ENCODE measurements at regions not wholly inside any gene's neighbourhood (a gene's known extent, or its start where the extent isn't known, plus 50 kb on each side); places are given as distances from the start of the nearest gene placed in this dataset.
"Not testable (repeated sequence)": the region's sequence is repeated elsewhere in the genome, so short reads cannot be mapped to it uniquely, and the experiment has no call there.

DNA sequence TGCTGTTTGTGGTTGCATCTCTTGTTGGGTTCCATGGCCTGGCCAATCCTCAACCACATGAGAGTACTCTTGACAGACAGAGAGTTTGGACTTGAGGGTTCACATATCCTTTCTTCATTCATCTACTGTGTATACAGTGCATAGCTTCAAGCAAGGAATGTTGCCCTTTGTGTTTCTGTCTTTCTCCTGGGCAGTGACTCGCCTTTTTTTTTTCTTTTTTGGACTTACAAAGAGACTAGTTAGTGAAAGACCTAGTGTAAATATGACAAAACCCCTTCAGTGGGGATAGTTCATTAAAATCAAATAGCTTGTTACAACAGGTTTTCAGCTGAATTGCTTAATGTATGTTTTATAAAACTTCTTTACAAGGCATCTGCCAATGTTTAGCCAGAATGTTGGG is 290.2 kb downstream of the FGFR2 start:
- DNase-seq = no peak

DNA sequence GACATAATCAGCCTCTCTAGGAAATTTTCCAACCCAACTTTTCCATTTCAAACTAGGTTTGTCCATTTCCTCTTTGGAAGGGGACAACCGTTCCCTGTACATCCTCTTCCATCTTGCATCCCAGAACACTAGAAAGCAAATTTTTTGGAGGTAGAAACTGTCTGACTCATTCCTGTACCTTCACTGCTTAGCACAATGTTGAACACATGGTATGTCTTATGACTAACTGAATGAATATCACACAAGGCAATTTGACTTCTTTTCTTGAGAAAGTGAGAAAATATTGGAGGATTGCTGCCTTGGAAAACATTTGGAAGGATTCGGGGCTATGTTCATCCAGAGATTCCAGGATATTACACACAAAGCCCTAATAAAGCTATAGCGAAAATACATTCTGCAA is 289.1 kb downstream of the FGFR2 start:
- no peak for DNase-seq

DNA sequence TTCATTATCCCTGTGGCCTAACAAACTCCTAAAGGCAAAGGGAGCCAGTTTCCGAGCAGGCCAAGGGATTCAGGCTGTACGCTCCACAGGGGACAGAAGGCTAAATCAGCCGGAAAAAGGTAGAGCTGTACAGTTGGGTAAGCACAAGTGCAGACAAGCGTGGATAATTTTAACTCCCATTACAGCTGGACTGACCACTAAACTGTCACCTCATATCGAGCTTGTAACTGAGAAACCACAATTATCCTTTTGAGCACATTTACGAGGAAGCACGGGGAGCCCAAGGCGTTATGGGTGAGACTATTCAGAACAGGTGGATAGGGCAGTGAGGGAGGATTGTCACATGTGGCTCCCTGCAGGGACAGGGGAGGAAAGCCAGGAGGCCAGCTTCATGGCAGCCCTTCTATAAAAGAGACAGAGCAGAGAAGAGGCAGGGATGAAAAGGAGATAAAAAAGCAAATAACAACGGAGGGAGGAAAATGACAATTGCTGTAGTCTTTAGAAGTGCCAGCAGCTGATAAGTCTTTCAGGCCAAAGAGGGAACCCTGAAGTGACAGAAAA is 288.0 kb downstream of the FGFR2 start:
- DNase-seq = peak; percentile 22 to 80

DNA sequence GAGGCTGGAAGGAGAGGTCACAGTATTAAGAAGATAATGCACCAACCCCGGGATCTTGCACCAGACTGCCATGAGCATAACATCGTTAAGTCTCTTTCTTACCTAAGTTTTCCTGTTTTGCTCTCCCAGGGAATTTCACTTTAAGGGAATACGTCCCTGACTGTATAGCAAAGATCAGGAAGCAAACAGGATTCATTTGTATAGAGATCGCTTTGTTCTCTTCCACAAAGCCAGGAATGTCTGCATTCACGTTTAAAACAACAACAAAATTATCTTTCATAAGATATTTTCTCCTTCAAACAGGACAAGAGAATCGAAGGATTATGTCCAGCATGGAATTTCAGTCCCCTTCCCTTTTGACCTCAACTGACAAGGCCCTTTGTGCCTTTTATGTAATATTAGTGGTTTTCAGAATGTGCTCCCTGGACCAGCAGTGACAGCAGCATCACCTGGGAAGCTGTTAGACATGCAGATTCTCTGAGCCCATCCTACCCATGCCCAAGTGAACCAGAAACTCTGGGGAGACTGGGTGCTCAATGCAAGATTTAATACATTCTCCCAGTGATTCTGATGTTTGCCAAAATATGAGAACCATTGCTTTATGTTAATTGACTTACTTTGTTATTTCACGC is 286.3 kb downstream of the FGFR2 start:
- DNase-seq = no peak

DNA sequence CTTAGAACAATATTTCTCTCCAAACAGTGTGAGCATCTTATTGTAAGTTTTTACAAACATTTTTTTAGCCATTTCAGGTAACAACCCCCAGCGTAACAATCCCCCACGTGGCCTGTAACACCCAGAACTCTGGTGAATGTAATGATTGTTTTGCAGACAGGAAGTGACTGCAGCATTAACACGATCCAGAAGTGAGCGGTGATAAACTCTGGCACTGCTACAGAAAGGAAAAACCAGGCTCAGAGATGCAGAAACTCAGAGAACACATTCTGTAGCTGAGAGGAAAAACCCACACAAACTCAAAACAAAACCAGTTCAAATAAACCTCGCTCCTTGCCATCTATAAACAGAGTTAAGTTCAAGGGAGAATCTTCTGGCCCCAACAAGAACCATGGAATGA is 285.7 kb downstream of the FGFR2 start:
- no peak for DNase-seq

DNA sequence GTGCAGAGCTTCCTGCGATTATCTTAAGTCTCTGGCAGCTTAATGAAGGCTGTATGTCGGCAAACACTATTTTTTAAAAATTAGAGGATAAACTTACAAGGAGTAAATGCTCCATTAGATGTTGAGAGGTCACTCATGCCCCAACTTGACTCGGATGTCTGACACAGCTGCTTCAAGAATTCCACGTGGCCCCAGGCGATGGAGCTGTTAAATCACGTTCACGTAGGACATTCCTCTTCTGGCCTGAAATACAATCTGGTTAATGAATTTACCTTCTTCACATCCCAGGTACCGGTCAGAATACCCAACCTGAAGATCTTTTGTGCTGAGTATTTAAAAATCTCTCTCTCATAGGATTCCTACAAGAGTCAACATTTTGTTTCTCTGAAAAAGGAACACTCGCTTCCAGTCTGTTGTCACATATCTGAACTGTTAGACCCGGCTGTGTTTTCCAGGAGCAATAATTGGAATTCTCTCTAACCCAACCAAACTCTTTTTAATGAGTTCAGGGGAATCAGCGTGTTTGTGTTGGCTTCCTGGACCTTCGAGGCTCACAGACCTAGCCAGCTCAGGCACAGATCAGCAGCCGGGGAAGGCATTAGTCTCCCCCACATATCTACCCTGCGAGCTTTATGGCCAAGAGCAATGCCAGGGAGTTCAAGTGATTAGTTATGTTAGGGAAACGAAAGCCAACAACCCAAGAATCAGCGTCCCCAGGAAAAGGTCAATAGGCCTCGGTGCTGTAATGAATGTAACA is 284.9 kb downstream of the FGFR2 start:
- DNase-seq = no peak

DNA sequence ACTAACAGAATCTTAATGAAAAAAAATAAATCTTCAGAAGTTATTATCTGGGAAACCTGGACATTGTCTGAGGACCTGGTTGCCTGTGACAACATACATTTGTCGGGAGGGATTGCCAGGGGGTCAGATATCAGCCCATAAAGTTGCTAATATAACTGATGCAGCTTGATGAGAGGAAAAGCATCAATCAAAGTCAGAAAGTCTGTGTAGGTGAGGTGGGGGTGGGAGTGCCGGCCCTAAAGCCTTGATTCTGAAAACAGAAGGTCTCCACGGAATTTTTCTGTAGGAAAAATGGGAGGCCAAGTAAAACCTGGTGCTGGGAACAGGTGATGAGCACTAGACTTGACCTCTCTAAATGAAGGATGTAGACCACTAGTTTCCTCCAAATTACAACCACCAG is 281.8 kb downstream of the FGFR2 start:
- DNase-seq = no peak

DNA sequence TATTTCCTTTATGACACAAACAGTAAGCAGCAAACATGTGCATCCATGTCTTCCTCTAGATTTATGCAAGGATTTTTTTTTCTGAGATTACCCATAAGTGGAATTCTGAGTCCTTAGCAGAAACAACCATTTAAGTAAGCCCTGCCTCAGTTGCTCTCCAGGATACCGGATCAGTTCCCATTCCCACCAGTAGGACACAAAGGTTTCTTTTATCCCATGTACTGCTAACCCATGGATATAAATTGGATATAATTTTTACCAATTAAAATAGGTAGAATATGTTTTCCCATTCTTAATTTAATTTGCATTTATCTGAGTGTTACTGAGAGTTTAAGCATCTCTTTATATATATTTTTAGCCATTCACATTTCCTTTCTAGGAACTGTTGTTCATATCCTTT is 280.9 kb downstream of the FGFR2 start:
- DNase-seq = no peak

DNA sequence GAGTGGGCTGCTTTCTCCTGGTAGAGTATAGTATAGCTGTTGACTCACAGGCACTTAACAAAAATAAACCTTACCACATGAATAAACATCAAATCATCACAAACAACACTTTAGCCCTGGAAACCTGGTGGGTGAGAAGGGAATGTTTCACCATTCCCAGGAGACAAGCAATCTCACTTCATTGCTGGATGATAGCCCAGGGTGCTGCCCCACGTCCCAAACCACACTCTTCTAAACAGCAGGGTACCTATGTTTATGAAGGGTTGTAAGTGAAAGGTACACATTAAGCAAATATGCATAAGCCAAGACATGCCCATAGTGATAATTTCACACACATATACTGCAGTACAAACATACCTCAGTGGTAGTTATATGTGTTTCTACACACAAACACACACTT is 276.2 kb downstream of the FGFR2 start:
- DNase-seq = no peak

DNA sequence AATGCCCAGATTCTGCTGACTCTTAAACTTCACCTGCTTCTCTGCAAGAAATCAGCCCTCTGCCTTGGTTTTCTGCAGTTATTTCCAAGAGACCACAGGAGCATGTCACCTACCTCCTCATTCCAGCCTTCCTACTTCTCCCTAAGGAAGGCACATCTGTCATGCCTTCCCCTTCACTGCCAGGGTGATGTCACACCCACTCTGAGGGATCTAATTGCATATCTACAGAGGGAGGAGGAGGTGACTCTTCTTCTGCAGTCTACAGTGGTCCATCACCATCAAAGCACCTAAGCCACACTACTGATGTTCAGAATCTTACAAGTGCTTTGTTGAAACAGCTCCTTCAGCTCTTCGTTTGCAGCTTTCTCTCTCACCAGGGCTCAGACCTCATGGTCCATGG is 275.5 kb downstream of the FGFR2 start:
- no peak for DNase-seq

DNA sequence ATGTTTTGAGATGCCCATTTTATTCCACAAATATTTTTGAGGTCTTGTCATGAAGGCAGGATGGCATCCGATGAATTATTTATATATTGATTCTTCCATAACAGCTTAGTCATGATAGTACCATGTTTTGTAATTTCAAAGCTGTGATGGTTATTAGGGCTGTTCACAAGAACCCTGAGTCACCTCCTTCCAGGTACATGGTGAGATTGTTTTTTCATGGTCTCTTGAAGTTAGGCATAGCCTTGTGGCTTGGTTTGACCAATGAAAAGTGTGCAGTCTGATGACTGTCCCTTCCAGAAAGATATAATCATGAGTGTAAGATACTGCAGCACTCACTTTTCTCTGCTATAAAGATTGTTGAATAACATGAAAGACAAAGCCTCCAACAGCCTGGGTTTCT is 274.8 kb downstream of the FGFR2 start:
- DNase-seq = no peak

DNA sequence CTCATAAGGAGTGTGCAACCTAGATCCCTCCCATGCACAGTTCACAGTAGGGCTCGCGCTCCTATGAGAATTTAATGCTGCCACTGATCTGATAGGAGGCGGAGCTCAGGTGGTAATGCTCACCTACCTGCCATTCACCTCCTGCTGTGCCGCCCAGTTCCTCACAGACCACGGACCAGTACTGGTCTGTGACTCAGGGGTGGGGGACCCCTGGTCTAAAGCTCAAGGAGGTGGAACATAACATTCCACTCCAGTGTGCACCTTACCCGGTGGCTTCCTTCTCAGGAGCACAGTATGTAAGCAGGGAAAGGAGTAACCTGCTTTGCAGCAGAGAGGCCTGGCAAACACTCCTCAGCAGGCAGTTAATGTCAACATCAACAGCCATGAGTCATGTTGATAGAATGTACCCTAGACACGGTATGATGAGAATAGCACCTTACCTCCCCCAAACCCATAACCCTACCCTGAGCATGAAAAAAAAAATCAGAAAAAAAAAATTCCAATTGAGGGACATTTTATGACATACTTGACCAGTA is 273.5 kb downstream of the FGFR2 start:
- no peak for DNase-seq

DNA sequence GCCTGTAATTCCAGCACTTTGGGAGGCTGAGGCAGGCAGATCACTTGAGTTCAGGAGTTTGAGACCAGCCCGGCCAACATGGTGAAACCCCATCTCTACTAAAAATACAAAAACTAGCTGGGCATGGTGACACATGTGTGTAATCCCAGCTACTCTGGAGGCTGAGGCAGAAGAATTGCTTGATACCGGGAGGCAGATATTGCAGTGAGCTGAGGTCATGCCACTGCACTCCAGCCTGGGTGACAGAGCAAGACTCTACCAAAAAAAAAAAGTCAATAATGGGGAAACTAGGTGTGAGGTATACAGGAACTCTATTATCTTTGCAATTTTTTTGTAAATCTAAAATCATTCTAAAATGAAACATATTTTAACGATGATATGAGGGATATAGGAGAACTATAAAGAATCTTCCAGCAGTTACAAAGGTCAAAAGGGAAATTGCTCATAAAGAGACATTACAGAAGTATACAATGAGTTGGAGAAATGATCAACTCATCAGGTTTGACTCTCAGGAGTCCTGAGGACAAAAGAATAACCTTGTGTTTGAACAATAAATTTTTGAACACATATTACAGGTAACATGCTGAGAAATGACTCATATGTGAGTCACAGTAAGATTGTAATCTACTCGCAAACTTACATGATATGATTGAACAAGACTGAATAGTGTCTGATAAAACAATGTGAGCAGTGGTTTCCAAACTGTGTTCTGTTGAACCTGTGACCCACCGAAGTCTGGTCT is 272.6 kb downstream of the FGFR2 start:
- no peak for DNase-seq

DNA sequence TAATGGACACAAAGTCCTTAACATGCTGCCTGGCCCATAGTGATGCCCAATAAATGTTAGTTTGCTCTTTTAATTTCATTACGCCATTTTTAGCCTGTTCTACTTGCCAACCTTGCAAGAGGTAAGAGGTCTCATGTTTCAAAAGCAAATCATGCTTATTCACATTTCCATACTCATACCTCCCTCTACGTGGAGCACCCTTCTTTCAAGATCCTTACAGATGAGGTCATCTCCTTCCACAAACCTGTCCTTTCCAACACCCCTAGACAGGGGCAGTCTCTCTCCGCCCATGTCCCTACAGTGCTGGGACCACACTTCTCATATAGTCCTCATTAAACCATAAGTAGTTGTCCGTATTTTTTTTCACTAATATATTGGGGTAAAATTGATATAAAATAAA is 271.3 kb downstream of the FGFR2 start:
- no peak for DNase-seq

DNA sequence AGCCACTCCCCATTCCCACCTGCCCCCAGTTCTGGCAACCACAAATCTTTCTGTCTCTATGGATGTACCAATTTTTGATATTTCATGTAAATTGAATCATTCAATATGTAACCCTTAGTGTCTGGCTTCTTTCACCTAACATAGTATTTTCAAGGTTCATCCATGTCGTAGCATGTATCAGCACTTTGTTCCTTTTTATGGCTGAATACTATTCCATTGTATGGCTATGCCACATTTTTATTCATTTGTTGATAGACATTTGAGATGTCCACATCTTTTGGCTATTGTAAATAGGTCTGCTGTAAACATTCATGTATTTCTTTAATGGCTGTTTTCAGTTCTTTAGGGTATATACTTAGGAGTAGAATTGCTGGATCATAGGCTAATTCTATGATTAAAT is 270.5 kb downstream of the FGFR2 start:
- DNase-seq = no peak

DNA sequence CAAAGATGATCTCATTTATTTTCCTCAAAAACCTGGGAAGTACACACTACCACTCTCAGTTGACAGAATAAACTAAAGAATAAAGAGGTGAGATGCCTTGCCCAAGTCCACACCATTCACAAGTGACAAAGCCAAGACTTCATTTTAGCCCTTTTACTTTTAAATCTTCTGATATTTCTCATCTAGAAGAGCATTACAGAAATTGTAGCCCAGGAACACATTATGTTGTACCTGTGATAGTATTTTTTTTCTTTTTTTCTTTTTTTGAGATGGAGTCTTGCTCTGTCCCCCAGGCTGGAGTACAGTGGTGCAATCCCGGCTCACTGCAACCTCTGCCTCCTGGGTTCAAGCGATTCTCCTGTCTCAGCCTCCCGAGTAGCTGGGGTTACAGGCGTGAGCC is 268.6 kb downstream of the FGFR2 start:
- DNase-seq = not testable (repeated sequence)

DNA sequence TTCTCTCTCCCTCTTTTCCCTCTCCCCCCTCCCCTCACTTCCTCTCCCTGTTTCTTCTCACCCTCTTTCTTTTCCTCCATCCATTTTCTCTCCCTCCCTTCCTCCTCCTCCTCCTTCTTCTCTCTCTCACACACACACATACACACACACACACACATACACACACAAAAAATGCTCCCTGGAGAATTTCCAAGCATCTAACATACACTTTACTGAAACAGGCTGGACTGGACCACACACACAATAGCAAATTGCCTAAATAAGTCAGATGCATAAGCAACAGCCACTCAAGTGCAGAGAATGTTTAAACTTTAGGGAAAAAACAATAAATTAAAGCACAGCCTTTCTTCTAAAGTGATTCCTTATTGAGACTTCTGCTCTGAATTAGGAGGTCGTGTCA is 267.7 kb downstream of the FGFR2 start:
- no peak for DNase-seq

DNA sequence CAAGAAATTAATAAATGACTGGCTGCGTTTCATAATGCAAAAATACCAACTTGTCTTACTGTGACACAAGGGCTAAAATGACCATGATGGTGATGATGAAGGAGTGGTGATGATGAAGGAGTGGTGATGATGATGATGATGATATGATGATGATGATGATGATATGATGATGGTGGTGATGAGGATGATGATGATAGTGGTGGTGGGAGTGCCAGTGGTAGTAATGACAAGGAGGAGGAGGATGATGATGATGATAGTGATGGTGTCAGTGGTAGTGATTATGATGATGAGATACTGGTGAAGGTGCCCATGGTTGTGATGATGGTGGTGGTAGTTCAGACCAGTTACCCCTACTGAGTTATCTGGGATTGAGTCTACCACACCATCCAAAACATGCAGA is 265.9 kb downstream of the FGFR2 start:
- DNase-seq = no peak

DNA sequence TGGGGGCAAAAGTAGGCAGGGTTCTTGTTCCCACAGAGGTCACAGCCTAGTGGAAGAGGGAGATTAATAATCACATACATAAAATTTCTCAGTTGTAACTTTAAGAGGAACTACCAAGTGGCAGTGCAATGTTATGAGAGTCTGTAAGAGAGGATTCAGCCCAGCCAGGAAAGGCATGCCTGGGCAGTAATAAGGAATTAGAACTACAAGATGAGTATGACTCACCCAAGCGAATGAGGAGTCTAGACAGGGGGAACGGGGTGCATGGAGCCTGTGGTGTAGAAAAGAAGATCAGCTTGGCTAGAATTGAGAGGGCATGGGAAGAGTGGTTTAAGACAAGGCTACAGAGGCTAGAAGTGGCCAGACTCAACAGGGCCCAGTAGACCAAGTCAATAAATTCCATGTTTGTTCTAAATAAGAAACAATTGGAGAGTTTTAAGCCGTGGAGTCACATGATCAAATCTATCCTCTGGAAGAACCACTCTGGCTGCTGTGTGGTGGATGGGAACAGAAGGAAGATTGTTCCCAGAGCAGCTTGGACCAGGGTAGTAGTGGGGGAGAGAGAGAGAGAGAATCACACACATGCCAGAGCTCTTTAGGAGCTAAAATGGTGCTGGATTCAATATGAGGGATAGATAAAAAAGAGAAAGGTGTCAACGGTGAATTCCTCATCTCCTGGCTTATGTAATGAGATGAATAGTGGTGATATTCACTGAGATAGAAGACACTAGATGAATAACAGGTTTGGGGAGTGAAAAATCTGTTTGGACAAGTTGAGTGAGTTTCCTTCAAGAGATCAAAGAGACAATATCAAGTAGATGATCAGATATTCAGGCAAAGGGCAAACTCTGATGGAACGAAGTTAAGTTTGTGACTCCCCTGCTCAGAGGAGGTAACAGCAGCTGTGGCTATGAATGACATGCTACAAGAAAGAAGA is 265.1 kb downstream of the FGFR2 start:
- no peak for DNase-seq

DNA sequence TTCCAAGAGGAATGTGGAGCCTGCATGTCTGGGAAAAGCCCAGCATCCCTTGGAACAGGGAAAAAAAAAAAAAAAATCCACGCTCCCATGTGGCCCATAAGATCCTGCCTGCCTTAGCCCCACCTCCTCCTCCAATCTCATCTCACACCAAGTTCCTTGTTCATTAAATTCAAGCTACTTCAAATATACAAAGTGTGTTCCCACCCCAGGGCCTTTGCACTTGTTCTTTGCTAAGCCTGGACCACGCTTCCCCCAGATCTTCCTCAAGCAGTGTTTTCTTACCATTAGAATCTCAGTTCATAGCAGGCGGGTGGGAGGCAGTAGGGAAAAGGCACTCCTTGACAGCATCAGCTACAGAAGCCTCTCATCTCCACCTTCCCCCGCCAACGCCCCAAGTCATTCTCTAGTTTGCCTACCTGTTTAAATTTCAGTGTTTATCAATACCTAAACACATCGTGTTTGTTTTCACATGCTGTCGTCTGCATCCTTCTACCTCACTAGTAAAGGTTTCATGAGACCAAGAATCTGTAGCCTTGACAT is 262.8 kb downstream of the FGFR2 start:
- no peak for DNase-seq

DNA sequence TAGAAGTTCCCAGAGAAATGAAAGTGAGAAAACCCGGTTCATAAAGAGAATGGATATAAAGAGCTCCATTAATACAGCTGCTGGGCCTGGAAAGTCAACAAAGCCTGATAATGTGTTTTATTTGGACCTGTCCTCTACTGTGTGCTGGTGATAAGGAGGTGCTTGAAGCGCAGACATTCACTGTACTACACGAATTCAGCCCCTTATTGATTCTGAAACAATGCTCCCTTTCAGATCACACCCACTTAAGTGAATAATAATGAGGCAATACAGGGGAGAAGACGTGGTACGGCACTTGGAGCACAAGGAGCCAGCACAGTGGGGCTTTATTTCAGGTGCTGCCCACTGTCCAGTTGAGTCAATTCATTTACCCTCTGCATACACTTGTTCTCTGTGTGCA is 260.8 kb downstream of the FGFR2 start:
- DNase-seq = no peak
